Esophagus mucosa (tissue), 1 donor: ENCODE measurements at regions not wholly inside any gene's neighbourhood (a gene's known extent, or its start where the extent isn't known, plus 50 kb on each side); places are given as distances from the start of the nearest gene placed in this dataset.
A peak's percentile ranks its signal among the peaks of the same experiment; 100 is the strongest.

ENCODE experiments used
- ATAC-seq: fragments of 200-7000 bp; cut with Tn5 transposase; one replicate; pipeline ENCODE4 v1.9.1; 2020
- donor health status: DM: yes; HTN: yes; CAD: no.

GRCh38 chr2:3060049-3060448 is 317.6 kb downstream of the EIPR1 start:
- ATAC-seq = no peak

GRCh38 chr2:3059141-3059925 is 318.3 kb downstream of the EIPR1 start:
- ATAC-seq = no peak

- no peak for ATAC-seq
Observed at GRCh38 chr2:3054066-3054465, 323.6 kb downstream of the EIPR1 start.

- no peak for ATAC-seq
Observed at GRCh38 chr2:3051266-3051665, 326.4 kb downstream of the EIPR1 start.

- no peak for ATAC-seq
Observed at GRCh38 chr2:3046170-3046865, 331.3 kb downstream of the EIPR1 start.

- no peak for ATAC-seq
Observed at GRCh38 chr2:3045318-3045921, 332.2 kb downstream of the EIPR1 start.

- no peak for ATAC-seq
Observed at GRCh38 chr2:3044587-3045317, 332.9 kb downstream of the EIPR1 start.

- no peak for ATAC-seq
Observed at GRCh38 chr2:3043726-3044125, 333.9 kb downstream of the EIPR1 start.

GRCh38 chr2:3042601-3043585 is 334.7 kb downstream of the EIPR1 start:
- ATAC-seq = peak; percentile 21

GRCh38 chr2:3041841-3042600 is 335.6 kb downstream of the EIPR1 start:
- no peak for ATAC-seq

GRCh38 chr2:3041246-3041645 is 336.4 kb downstream of the EIPR1 start:
- no peak for ATAC-seq

- ATAC-seq = no peak
Observed at GRCh38 chr2:3040496-3041140, 337.0 kb downstream of the EIPR1 start.

GRCh38 chr2:3040066-3040428 is 337.6 kb downstream of the EIPR1 start:
- ATAC-seq = no peak

GRCh38 chr2:3039188-3040065 is 338.2 kb downstream of the EIPR1 start:
- ATAC-seq = no peak

- no peak for ATAC-seq
Observed at GRCh38 chr2:3038636-3039035, 339.0 kb downstream of the EIPR1 start.

GRCh38 chr2:3037196-3038194 is 340.1 kb downstream of the EIPR1 start:
- peak; percentile 38 for ATAC-seq

GRCh38 chr2:3036432-3037125 is 341.0 kb downstream of the EIPR1 start:
- ATAC-seq = no peak
